HFFc6 (cell line): ENCODE measurements at regions not wholly inside any gene's neighbourhood (a gene's known extent, or its start where the extent isn't known, plus 50 kb on each side); places are given as distances from the start of the nearest gene placed in this dataset.

Experiments used
- DNase-seq: peaks from one replicate; pipeline ENCODE4 v3.0.0-alpha.2; 2018
- H3K27ac Mint-ChIP-seq: 2 replicates; pipeline ENCODE4 v1.8.0; 2020; ENCODE audit warnings: mild to moderate bottlenecking, mixed read lengths
- H3K27me3 Mint-ChIP-seq: 2 replicates; pipeline ENCODE4 v1.8.0; 2021; ENCODE audit warnings: mild to moderate bottlenecking, moderate library complexity, mixed read lengths; ENCODE audit not compliant: insufficient read depth
- H3K36me3 Mint-ChIP-seq: 2 replicates; pipeline ENCODE4 v1.8.0; 2021; ENCODE audit warnings: low read depth, mixed read lengths
- H3K4me1 Mint-ChIP-seq: 2 replicates; pipeline ENCODE4 v1.8.0; 2020; ENCODE audit warnings: low read depth, mixed read lengths
- H3K4me3 Mint-ChIP-seq: 2 replicates; pipeline ENCODE4 v1.8.0; 2020; ENCODE audit warnings: mild to moderate bottlenecking, moderate library complexity, mixed read lengths
- H3K9me3 Mint-ChIP-seq: 2 replicates; pipeline ENCODE4 v1.8.0; 2020; ENCODE audit warnings: mild to moderate bottlenecking, mixed read lengths
- CTCF ChIP-seq: fragments of 200-600 bp; sonication (generic); IDR thresholded peaks from 2 replicates; pipeline ENCODE4 v1.5.0; 2021; ENCODE audit warnings: antibody characterized with exemption, mild to moderate bottlenecking

- no peak for DNase-seq
- Mint-ChIP-seq H3K36me3 (no peaks in the 10 kb centered on the region), H3K4me1 (no peaks in the 10 kb centered on the region), H3K27me3 (no peaks in the 10 kb centered on the region; the same call in none of the 2 replicates), H3K9me3 (peaks cover 13% of the 10 kb centered on the region), H3K4me3 (no peak overlapping the region), H3K27ac (no peak overlapping the region)
- TF ChIP-seq CTCF: no peak
Observed at GRCh38 chr15:59862191-59863155, 141.6 kb upstream of the FOXB1 start.

- H3K36me3 Mint-ChIP-seq: no peaks in the 10 kb centered on the region
- no peak overlapping the region for H3K27ac Mint-ChIP-seq
- no peaks in the 10 kb centered on the region for H3K4me1 Mint-ChIP-seq
- peaks cover 1% of the 10 kb centered on the region; the same call in 1 of the 2 replicates for H3K27me3 Mint-ChIP-seq
- no peak overlapping the region for H3K4me3 Mint-ChIP-seq
- peaks cover 9% of the 10 kb centered on the region; the same call in 1 of the 2 replicates for H3K9me3 Mint-ChIP-seq
- no peak for DNase-seq
- no peak for TF ChIP-seq CTCF
Observed at GRCh38 chr15:59847968-59848367, 156.1 kb upstream of the FOXB1 start.

DNA sequence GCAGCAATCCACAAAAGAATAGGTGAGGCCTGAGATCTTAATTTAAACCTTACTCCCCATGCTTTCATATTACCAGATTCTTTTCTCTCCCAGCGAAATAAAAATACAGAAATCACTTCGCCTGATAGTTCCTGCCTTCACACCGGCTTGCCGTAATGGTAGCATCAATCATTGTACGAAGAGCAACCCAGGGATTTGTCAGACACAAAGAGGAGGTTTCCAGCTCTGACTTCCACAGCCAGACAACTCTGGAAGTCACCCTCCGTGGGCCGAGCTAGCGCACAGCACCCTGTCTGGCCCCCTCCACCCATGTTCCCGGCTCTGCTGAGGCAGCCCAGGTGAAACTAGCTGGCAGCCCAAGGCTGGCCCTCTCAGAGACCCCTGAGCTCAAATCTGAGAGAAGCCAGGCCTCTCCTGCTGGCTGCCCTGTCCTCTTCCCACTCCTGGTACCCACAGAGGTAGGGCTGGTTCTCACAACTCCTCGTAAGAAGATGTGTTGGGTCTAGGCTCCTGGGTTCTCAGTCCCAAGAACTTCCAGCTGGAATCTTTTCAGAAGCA is 156.9 kb upstream of the BNIP2 start:
- H3K4me3 Mint-ChIP-seq: no peak overlapping the region
- TF ChIP-seq CTCF: no peak
- no peaks in the 10 kb centered on the region for H3K36me3 Mint-ChIP-seq
- peaks cover 1% of the 10 kb centered on the region; the same call in 1 of the 2 replicates for H3K27me3 Mint-ChIP-seq
- no peak for DNase-seq
- no peak overlapping the region for H3K27ac Mint-ChIP-seq
- H3K9me3 Mint-ChIP-seq: peaks cover 15% of the 10 kb centered on the region
- H3K4me1 Mint-ChIP-seq: no peaks in the 10 kb centered on the region

GRCh38 chr15:59843609-59844008 is 154.5 kb upstream of the BNIP2 start:
- TF ChIP-seq CTCF: no peak
- H3K27ac Mint-ChIP-seq: no peak overlapping the region
- no peaks in the 10 kb centered on the region for H3K36me3 Mint-ChIP-seq
- peaks cover 11% of the 10 kb centered on the region for H3K9me3 Mint-ChIP-seq
- peaks cover 2% of the 10 kb centered on the region; the same call in 1 of the 2 replicates for H3K27me3 Mint-ChIP-seq
- H3K4me3 Mint-ChIP-seq: no peak overlapping the region
- no peak for DNase-seq
- H3K4me1 Mint-ChIP-seq: no peaks in the 10 kb centered on the region

GRCh38 chr15:59841036-59841435 is 151.9 kb upstream of the BNIP2 start:
- H3K9me3 Mint-ChIP-seq: peaks cover 6% of the 10 kb centered on the region
- TF ChIP-seq CTCF: no peak
- H3K4me3 Mint-ChIP-seq: no peak overlapping the region
- H3K36me3 Mint-ChIP-seq: no peaks in the 10 kb centered on the region
- DNase-seq: no peak
- H3K4me1 Mint-ChIP-seq: no peaks in the 10 kb centered on the region
- peaks cover 2% of the 10 kb centered on the region; the same call in 1 of the 2 replicates for H3K27me3 Mint-ChIP-seq
- H3K27ac Mint-ChIP-seq: no peak overlapping the region
